ENCODE measurements at regions not wholly inside any gene's neighbourhood (a gene's known extent, or its start where the extent isn't known, plus 50 kb on each side); places are given as distances from the start of the nearest gene placed in this dataset.
"Not testable (repeated sequence)": the region's sequence is repeated elsewhere in the genome, so short reads cannot be mapped to it uniquely, and the experiment has no call there.

DNA sequence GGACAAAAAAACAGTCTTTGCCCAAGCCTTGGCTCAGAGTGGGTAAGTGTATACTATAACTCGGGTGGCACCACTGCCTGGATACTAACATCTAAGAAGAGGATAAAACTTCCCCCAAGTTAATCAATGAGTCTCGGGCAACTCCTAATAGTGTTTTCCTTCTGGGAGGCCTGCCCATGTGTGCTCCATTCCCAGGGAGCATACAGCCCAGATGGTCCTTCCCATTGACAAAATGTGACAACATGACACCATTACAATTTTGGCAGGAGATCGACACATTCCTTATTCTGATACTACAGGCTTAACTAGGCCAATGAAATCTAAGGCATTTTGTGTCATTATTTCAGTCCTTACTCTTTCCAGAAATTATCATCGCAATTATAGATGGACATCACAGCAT is 52.7 kb upstream of the CRIM1 start:
- no peak for FAIRE-seq
- no peak for DNase-seq (ENCODE audit: low spot score)

DNA sequence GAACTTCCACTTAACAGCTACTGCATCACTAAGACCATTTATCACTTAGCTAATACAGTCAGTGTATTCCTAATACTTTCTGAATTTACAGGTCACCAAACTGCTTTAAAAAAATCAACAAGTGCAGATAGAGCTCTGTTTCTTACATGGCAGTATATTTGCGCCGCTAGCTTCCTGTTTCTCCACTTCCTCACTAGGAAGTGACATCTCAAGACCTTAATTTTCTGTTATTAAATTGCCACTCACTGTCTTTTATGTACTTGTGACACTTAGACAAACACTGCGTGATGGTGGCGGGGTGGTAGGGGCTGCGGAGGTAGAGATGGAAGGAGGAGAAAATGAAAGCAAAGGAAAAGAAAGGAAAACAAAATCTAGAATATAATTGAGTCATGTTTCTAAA is 53.7 kb upstream of the CRIM1 start:
- no peak for DNase-seq (ENCODE audit: low spot score)
- no peak for FAIRE-seq

DNA sequence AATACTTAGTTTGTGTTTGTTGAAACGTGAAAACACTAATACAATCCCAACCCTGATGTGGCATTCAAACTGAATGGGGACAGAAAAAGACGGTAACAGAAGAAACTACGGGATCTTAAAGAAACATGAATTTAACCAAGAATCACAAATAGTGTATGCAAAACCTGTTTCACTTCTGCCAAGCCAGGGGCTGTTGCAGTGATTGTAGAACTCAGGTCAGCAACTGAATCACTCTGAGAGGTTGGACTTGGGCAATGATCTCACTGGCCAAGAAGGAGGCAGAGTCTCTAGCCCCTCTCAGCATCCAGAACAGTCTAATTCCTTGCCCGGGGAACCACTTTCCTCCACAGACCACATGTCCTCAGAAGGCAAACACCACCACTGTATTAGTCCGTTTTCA is 54.9 kb upstream of the CRIM1 start:
- FAIRE-seq (no peak), DNase-seq (ENCODE audit: low spot score) (no peak)

DNA sequence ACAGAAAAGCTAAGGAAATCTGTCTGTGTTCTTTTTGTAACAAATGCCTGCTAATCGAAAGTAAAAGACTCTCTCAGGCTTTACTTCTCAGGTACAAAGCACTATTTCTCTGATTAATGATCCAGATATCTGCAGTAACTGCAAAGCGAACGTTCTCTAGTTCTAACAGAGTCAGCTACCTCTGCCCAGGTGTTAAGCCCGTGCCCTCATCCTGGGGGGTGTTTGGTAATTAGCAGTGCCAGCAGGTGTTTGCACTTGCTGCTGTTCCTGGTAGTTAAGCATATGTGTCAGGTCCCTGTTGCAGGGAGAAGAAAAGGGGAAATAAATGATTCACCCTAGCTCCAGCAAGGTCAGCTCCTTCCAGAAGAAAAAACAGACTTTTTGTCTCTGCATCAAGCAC is 58.8 kb upstream of the CRIM1 start:
- DNase-seq (ENCODE audit: low spot score) (no peak), FAIRE-seq (no peak)

DNA sequence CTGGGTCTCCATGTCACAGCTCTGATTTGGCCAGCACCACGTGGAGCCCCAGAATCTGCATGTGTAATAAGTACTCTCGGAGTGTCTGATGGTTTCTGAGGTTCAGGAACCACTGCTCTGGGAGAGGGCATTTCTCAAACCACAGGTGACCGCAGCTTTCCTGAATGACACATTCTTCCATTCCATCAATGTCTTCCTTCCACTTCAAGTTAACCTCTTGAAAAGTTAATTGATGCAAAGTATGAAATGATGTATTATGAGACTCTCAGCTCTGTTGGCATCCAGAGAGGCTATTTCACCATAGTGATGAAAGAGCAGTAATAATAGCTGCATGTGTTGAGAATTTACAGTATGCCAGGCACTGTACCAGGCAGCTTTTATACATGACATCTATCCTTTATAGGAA is 61.3 kb upstream of the CRIM1 start:
- FAIRE-seq (no peak), DNase-seq (ENCODE audit: low spot score) (no peak)

DNA sequence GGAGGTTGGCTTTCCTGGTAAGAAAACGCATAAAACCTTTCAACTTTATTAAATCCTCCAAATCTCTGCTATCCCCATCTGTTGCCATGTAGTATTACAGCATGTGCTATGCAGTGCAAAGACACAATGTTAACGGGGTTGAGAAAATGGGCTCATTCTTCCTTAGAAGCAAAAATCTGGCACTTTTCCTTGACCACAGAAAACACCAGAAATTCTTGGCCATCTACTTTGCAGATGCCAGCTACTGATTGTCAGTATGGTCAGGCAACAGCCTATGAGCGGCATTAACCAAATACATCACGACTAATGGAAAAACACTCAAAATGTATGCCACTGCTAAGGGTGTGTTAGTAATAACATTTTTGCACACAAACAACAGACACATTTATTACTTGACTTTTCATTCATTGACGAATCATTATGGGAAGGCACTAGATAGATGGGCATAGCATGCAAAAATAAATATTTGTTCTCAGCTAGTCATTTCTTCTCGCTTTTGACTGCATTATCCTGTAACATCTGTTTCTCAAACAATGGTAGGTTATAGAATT is 65.2 kb upstream of the CRIM1 start:
- no peak for FAIRE-seq
- no peak for DNase-seq (ENCODE audit: low spot score)

DNA sequence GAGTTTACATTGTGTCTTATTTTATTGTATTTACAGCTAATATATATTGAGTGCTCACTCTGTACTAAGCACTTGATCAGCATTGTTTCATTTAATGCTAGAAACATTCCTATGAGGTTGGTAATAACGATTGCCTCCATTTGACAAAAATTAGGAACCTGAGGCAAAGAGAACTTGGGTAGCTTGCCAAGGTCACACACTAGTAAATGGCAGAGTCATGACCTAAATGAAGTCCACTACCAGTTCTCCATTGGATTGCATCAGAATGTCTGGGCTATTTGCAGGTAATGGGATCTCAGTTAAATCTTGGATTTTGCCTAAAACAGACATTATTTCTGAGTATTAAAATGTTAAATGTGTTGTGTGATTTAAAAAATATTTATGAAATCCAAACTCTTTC is 65.8 kb upstream of the CRIM1 start:
- DNase-seq (ENCODE audit: low spot score) (no peak), FAIRE-seq (no peak)

DNA sequence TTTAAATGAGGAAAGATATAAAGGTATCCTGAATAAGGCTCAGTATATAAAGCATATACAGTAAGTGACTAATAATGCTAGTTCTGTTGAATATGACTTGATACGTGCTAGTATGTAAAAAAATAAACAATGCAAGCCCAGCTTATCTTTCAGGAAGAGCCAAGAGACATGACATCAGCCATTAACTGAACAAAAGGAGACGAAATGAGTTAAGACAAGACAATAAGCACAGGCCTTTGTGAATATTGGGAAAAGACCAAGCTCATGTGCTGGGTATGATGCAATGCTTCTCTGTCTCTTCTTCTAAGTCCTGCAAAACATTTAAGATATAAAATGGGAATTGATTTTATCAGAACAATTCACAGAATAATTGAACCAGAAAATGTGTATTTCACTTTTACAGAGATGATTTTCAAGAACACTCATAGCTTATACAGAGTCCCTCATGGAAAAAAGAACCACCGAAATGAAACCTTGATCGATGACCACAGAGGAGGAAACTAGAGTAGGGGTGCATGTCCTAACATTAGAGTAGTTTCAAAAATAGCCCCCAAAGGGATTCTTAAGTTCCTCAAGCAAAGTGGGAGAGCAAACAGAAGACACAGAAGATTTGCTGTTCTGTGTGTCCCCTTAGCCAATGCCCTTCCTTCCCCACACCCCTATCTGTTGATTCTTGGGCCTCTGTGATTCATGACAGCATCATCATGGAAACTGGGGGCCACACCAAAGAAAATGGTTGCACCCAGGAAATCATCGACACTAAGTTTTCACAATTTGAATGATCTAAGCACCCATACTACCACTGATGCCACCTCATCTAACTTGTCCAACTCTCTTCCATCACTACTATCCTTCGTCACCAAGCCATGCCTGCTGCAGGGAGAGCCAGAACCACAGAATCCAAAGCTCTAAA is 68.0 kb upstream of the CRIM1 start:
- no peak for DNase-seq (ENCODE audit: low spot score)
- no peak for FAIRE-seq

DNA sequence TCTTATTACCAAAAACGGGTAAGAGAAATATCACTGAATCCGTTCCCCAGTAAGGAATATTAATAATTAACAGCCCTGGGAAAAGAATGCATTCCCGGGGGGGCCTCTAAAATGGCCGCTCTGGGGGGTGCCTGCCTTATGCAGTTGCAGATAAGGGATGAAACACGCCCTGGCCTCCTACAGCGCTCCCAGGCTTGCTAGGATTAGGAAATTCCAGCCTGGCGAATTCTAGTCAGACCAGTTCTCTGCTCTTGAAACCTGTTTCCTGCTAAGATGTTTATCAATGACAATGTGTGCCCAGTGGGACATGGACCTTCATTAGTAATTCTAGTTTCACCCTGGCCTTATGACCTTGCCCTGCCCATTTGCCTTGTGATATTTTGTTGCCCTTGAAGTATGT is 76.1 kb upstream of the CRIM1 start:
- FAIRE-seq; DNase-seq (ENCODE audit: low spot score): not testable (repeated sequence)

DNA sequence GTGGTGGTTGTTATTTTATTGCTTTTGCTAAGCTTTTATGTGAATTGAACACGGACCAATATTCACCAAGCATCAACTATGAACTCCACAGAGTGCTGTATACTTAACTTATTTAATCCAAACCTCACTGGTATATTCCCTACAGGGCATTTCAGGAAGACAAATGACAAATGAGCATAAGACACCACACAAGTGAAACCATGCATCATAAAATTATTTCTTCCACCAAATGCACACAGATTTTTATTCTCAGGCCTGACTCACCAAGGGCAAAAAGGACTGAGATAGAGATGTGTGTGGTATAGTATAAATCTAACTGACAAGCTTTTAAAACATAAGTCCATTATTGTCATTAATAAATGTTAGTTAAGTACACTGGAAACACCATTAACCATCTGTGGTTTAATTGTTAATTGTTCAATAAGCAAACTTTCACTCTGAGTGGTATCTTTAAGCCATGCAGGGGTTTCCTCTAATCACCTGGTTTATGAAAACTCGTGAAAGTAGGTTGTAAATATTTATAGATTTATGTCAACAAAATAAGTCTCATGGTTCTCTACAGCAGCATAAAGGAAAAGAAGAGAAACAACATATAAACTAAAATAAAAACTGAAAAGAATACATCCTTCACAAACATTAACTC is 77.6 kb upstream of the CRIM1 start:
- no peak for DNase-seq (ENCODE audit: low spot score)
- FAIRE-seq = no peak

DNA sequence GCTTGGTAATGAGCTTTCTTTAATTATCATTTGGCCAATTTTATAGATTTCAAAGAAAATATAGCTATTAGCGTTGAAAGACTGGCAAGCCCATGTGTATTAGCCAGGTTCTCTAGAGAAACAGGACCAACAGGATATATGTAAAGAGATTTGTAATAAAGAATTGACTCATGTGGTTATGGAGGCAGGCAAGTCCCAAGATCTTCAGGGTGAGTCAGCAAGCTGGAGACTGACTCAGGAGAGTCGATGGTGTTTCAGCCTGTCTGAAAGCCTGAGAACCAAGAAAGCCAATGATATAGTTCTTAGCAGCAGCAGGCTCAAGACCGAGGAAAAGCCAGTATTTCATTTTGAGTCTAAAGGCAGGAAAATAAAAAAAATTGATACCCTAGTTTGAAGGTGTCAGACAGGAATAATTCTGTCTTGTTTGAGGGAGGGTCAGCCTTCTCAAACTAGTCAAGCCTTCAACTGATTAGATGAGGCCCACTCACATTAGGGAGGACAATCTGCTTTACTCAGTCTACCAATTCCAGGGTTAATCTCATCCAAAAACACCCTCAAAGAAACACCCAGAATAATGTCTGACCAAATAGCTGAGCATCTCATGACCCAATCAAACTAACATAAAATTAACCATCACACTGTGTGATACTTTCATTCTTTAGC is 78.3 kb upstream of the CRIM1 start:
- FAIRE-seq (no peak), DNase-seq (ENCODE audit: low spot score) (peak; percentile 23)

DNA sequence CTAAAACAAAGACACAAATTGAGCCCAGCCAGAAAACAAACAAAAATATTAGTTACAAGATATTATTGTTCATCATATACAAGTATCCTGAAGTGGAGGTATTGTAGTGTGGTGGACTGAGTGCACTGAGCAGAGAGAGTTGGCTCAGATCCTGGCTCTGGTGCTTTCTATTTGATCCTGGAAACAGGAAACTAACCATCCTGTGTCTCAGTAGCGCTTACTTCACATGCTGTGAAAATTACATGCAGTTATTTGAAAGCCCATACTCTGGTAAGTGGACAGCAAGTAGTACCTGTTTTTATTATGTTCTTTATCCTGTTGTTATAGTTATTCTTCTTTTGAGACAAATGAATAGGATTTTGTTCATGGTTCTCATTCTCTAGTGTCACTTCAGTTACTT is 84.3 kb upstream of the CRIM1 start:
- no peak for FAIRE-seq

DNA sequence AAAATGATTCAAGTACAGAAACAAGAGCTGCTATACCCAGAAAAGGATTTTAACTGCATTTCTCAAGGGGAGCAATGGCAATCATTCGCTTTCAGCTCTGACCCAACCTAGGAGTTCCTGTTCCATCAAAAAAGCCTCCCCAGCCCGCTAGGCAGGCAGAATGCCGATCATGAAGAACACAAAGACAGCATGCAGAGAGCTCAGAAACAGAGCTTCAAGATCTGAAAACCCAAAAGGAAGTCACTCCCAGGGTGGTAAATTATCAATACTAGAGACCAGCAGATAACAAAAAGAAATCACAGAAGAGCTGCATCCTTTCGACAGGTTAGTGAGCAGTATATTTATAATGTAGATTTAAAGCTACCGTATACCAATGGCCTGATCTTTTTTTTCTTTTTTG is 84.8 kb upstream of the CRIM1 start:
- no peak for DNase-seq (ENCODE audit: low spot score)
- no peak for FAIRE-seq

More for the DNA sequence above, 84.3 kb upstream of the CRIM1 start:
- DNase-seq (ENCODE audit: low spot score) = no peak

DNA sequence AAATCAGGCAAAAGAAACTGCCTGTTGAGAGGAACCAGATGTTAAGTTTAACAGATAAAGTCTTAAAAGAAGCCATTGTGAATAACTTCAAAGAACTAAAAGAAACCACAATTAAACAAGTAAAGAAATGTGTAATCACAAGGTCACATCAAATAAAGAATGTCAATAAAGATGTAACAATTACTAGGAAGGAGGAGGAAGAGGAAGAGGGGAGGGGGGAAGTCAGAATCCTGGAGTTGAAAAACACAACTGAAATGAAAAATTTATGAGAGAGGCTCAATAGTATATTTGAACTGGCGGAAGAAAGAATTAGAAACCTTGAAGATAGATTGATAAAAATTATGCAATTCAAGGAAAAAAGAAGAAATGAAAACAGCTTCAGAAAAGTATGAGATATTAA is 88.4 kb upstream of the CRIM1 start:
- no peak for FAIRE-seq
- no peak for DNase-seq (ENCODE audit: low spot score)

DNA sequence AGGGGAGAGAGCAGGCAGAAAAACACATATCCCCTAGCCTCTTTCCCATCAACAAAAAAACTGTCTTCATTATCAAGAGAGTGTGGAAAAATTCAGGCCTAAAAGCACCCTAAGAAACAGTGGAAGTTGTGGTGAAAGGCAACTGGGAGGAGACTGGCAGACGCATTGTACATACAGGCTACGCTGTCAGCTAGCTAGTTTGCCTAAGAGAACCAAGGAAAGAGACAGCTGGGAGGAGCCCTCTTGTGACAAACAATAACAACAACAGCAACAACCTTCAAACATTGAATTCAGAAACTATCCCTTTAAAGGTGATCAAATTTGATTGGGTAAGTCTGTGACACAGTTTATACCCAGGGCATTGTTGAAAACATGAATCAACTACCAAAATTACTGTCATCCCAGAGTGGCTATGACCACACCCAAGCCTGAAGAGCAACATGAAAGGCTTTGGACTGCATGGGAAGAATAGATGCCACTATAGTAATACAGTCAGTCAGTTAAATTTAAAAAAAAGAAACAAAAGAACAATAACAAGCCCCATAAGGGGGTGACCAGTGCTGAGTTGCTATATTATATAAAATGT is 88.9 kb upstream of the CRIM1 start:
- DNase-seq (ENCODE audit: low spot score) = no peak
- no peak for FAIRE-seq

DNA sequence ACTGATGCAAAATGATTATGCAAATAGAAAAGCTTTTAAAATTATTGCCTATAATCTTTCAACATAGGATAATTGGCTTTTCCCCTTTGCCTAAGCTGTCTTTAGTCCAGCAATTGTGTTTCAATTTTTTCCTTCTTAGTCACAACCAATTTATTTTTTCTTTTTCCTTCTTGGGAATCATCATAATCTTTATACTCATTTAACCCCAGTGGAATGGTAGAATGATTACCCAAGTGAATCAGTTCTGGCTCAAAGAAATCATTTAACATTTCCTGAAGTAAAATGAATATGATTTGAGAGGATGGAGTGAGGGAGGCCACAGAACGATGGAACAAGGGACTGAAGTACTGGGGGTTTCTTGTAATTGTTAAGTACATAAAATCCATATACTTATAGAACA is 93.0 kb upstream of the CRIM1 start:
- FAIRE-seq = no peak
- DNase-seq (ENCODE audit: low spot score) = no peak

DNA sequence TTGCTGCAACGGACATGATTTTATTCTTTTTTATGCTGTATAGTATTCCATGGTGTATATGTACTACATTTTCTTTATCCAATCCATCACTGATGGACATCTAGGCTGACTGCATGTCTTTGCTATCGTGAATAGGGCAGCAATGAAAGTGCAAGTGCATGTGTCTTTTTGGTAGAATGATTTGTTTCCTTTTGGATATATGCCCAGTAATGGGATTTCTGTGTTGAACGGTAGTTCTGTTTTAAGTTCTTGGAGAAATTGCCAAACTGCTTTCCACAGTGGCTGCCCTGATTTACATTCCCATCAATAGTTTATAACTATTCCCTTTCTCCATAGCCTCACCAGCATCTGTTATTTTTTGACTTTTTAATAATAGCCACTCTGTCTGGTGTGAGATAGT is 99.7 kb upstream of the CRIM1 start:
- DNase-seq (ENCODE audit: low spot score) = no peak
- FAIRE-seq = no peak

DNA sequence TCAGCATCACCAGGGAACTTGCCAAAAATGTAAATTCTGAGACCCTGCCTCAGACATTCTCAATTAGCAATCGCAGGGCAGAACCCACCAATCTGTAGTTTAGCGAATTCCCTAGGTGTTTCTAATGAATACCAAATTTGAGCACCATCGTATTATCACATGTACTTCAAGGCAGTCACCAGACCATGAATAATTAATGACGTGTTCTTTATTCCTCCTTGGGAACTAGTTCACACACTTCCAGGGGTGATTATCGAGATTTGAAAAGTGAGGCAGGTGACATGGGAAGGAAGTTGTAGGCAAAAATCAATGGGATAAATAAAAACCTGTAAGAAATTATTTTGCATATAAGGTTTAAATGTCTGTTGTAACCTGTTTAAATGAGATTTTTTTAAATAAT is 102.5 kb upstream of the CRIM1 start:
- DNase-seq (ENCODE audit: low spot score) = no peak
- no peak for FAIRE-seq

DNA sequence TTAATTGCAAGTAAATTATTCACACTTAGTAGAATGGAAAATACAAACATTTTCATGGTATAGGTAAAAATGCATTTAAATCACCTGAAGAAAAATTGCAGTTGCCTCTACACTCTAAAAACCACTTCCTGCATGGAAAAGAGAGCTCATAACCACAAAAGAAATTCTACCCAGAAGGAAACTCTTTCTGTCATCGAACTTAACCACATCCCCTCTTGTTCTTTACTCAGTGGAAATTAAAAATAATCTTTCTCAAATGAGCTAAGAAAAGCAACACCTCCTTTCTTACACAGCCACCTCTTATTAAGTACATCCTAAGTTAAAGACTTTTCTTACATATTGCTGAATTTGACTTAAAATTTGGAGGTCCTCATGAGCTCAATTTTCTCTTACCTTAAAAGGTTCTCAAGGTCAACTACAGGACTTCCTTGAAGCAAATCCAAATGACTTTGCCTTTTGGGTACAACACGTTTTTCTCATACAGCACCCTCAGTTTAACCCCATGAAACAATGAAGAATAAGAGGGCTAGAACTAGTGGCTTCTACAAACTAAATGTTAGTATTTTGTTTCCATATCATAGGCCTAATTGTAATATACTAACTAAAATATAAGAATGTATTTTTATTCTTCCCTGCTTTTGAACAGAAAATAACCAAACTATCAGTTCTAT is 109.1 kb upstream of the CRIM1 start:
- FAIRE-seq (no peak), DNase-seq (ENCODE audit: low spot score) (peak; percentile 44)

DNA sequence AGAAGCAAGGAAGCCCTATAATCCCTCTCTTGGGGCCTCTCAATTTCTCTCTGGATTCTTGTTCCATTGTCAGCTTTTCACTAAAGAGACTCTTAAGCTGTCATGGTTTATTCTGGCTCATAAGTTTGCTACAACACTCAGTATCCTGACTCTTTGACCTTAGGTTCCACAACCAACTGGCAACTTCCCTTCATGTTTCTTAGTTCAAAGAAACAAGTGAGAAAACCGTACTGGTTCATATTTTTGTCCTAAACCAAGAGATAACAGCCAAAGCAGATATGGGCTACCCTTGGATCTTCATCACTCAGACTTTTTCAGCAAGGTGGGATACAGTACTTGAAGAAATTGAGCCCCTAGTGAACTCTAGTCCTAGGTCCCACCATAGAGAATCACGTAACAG is 109.9 kb upstream of the CRIM1 start:
- DNase-seq (ENCODE audit: low spot score) (no peak), FAIRE-seq (no peak)

DNA sequence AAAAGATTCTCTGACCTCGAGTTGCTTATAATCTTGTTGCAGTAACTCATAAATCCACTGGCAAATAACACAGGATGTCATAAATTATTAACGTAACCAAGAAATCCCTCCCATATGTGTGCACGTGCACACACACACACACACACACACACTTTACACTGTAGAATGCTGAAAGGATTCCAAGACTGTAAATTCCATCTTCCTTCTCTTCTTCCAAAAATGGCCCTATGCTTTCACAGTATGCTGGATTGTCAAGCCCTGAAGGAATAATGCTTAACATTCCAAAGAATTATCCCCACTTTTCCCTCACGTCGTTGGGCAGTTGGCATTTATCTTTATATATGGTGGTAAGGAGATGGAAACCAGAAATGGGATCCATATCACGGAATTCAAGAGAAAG is 117.5 kb upstream of the CRIM1 start:
- DNase-seq (ENCODE audit: low spot score) (no peak), FAIRE-seq (no peak)
